Gastrocnemius medialis (tissue), 4 donors: ENCODE measurements at regions not wholly inside any gene's neighbourhood (a gene's known extent, or its start where the extent isn't known, plus 50 kb on each side); places are given as distances from the start of the nearest gene placed in this dataset.

Experiments
- POLR2A ChIP-seq, 2 donors: fragments of 450-650 bp; IDR thresholded peaks; one replicate each; pipeline ENCODE4 v1.6.1; 2017; ENCODE audit warnings: antibody characterized with exemption in 2 of 2, mild to moderate bottlenecking in 2 of 2, moderate library complexity in 2 of 2
- TF ChIP-seq, protein P1 (sequence below), 5 experiments: fragments of 450-650 bp in 3 of 5; fragments of 200-600 bp in 2 of 5; sonication (generic) in 2 of 5; IDR thresholded peaks in 4 of 5; conservative IDR thresholded peaks in 1 of 5; 1 replicate in 4 of 5; 2 replicates in 1 of 5; pipeline ENCODE4 v1.5.1; 2016 to 2019; ENCODE audit warnings: antibody characterized with exemption in 5 of 5, mild to moderate bottlenecking in 3 of 5, moderate library complexity in 3 of 5

DNA sequence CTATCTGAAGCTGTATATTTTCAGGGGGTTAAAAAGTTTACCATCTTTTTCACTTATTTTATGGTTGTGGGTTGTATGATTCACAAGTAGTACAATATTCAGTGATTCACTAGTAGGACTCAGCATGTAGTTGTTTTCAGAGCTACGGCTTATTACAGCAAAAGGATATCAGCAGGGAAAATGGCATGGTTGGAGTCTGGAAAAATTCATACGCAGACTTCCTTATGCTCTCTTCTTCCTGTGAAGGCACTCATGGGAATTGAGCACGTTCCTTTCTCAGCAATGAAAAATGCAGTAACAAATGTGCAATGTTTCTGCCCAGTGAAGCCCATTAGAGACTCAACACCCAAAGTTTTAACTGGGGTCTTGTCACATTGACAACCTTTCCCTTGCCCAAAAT is 250.5 kb downstream of the KCNN2 start:
- TF ChIP-seq, protein P1, sequence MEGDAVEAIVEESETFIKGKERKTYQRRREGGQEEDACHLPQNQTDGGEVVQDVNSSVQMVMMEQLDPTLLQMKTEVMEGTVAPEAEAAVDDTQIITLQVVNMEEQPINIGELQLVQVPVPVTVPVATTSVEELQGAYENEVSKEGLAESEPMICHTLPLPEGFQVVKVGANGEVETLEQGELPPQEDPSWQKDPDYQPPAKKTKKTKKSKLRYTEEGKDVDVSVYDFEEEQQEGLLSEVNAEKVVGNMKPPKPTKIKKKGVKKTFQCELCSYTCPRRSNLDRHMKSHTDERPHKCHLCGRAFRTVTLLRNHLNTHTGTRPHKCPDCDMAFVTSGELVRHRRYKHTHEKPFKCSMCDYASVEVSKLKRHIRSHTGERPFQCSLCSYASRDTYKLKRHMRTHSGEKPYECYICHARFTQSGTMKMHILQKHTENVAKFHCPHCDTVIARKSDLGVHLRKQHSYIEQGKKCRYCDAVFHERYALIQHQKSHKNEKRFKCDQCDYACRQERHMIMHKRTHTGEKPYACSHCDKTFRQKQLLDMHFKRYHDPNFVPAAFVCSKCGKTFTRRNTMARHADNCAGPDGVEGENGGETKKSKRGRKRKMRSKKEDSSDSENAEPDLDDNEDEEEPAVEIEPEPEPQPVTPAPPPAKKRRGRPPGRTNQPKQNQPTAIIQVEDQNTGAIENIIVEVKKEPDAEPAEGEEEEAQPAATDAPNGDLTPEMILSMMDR (IDR thresholded peaks at IDR 0.05 in 4 of 5, conservative IDR thresholded peaks at IDR 0.05 in 1 of 5): no peak
- no peak for TF ChIP-seq POLR2A (IDR thresholded peaks at IDR 0.05)
